ENCODE measurements at regions not wholly inside any gene's neighbourhood (a gene's known extent, or its start where the extent isn't known, plus 50 kb on each side); places are given as distances from the start of the nearest gene placed in this dataset.

- DNase-seq, result no peak
These were observed 289.6 kb downstream of the METTL4 start for GRCh38 chr18:2281523-2282199.

- no peak for DNase-seq
These were observed 278.0 kb downstream of the METTL4 start for GRCh38 chr18:2293109-2293839.

GRCh38 chr18:2301316-2301715 is 270.0 kb downstream of the METTL4 start:
- no peak for DNase-seq

DNA sequence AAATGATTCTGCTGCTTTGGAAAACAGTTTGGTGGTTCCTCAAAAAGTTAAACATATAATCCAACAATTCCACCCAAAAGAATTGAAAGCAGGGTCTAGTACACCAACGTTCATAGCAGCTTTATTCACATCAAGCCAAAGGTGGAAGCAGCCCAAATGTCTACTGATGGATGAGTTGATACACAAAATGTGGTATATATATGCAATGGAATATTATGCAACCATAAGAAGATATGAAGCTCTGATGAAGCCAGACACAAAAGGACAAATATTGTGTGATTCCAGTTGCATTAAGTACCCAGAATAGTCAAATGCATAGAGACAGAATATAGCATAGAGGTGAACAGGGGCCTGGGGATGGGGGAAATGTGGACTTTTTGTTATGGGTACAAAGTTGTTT is 269.3 kb downstream of the METTL4 start:
- DNase-seq, result no peak

- no peak for DNase-seq
These were observed 268.4 kb downstream of the METTL4 start for GRCh38 chr18:2302628-2303516.

GRCh38 chr18:2303517-2304238 is 267.6 kb downstream of the METTL4 start:
- DNase-seq, result no peak

- DNase-seq, result no peak
These were observed 266.7 kb downstream of the METTL4 start for GRCh38 chr18:2304378-2305175.

- no peak for DNase-seq
These were observed 264.7 kb downstream of the METTL4 start for GRCh38 chr18:2306606-2307005.

DNA sequence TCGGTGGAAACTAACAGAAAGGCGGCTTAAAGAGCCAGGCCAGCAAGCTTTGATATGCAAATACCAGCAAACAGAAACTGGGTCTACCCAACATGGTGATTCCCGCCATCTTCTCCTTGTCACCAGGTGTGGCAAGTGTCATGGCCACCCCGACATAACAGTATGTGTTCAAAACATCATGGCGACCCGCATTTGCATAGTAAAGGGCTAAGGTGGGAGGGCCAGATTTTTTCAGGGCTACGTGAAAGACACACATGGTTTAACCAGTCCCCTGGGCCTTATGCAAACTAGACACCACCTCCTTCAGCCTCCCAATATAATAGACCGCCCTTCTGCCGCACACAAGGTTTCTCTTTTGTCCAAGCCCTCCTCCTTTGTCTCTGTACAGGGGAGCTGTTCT is 260.4 kb downstream of the METTL4 start:
- DNase-seq, result no peak

GRCh38 chr18:2312440-2312839 is 258.9 kb downstream of the METTL4 start:
- DNase-seq, result no peak

GRCh38 chr18:2313332-2313731 is 258.0 kb downstream of the METTL4 start:
- no peak for DNase-seq

DNA sequence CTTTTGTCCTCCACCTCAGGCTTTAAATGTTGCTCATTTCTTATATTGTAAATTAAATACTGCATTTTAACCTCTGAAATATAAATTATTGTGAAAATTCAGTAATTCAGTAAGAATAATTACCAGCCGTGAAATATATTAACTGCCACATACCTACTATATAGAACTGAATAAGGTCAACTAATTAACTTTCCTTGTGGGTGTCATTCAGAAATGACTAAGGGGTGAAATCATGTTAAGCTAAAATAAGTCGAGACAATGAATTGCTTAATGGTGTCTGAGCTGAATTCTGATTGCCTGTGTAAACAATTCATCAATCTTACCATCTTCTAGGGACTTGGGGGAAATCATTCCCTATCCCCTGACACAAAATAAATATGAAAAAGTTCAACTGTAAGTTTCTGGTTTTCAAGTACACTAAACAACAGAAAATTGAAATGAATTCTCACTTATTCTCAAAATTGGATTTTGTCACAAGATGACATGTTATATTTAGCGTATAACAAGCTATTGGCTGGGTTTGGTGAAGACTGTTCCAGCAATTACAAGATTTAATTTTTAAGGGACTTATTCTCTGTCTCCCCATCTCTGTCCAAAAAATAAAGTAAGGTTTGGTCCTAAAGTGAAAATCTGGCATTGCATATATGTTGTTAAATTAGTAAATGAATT is 255.1 kb downstream of the METTL4 start:
- no peak for DNase-seq

- DNase-seq, result no peak
These were observed 254.3 kb downstream of the METTL4 start for GRCh38 chr18:2316751-2317696.

DNA sequence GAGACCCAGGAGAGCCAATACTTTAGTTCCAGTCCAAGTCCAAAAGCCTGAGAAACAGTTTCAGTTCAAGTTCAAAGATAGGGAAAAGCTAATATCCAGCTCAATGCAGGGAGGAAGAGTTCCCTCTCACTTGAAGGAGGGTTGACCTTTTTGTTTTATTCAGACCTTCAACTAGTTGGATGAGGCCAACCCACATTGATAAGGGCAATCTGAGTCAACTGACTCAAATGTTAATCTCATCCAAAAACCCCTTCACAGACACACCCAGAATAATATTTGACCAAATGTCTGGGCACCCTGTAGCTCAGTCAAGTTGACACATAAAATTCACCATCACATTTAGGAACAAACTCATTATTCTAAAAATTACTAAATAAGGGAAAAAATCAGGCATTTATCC is 246.8 kb downstream of the METTL4 start:
- no peak for DNase-seq

GRCh38 chr18:2325308-2325849 is 245.9 kb downstream of the METTL4 start:
- no peak for DNase-seq

DNA sequence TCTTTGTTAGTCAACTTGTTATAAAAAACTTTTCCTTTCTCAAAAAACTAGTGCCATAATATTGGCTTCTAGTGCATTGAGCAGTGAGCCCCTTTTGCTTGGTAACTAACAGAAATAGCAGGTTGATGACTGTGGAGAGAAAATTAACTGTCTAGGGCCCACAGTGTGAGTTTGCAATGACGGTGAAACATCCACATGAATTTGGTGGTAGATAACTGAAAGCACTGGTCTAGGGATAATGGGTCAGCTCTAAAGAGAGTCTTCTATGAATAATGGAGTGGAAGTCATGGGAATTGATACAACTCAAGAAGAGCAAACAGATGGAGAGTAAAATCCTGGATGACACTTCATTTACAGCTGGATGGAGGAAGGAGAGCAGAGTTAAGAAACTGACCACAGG is 245.4 kb downstream of the METTL4 start:
- no peak for DNase-seq

GRCh38 chr18:2326999-2327398 is 244.3 kb downstream of the METTL4 start:
- DNase-seq, result no peak

DNA sequence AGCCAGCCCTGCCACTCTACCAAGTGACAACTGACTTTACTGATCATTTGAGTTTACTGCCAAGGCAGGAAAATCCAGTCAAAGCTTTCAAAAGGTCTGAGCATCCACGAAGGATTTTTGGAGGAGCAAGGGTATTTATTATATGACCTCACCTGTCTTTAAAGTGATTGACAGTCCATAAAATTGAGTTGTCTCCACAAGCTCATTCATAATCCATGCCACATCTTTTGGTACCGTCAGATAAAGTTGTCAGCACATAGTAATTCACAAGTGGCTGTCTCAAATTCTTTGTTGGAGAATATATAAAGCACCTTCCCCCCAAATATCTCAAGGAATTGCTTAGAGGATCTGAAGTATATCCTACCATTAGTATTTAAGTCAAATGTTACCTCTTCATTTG is 240.5 kb downstream of the METTL4 start:
- DNase-seq, result no peak

DNA sequence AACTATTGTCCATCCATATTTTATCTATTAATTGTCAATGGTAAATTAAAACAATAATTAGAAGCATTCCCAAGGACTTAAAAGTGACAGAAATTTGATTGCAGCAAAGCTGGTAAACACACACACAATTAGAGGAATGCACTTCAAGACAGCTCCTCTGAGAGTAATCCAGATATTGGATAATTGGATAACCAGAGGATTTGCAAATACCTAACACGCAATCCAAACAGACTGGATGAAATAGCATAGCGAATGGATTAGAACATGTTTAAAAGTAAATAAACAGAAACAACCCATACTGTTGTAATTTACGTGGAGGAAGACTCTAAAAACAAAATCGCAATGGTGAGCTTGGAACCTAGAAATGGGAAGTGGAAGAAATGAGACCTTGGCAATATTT is 239.8 kb downstream of the METTL4 start:
- no peak for DNase-seq
